Effector memory CD8-positive, alpha-beta T cell (primary cell): ENCODE measurements at regions not wholly inside any gene's neighbourhood (a gene's known extent, or its start where the extent isn't known, plus 50 kb on each side); places are given as distances from the start of the nearest gene placed in this dataset.

ENCODE experiments used
- ATAC-seq: fragments of 150-1000 bp; cut with Tn5 transposase; replicated peaks from 2 replicates; pipeline ENCODE4 v1.10.0; 2021; ENCODE audit warnings: mild to moderate bottlenecking, moderate library complexity
- DNase-seq, 3 experiments: peaks; one replicate each; pipeline ENCODE4 v3.0.0; 2021
- H3K27ac Mint-ChIP-seq, 2 donors: one replicate each; pipeline ENCODE4 v1.8.0; 2022; ENCODE audit warnings: mild to moderate bottlenecking in 2 of 2, mixed read lengths in 2 of 2, moderate library complexity in 2 of 2
- H3K27me3 Mint-ChIP-seq, 2 donors: one replicate each; pipeline ENCODE4 v1.8.0; 2022; ENCODE audit warnings: mixed read lengths in 2 of 2
- H3K36me3 Mint-ChIP-seq: one replicate; pipeline ENCODE4 v1.8.0; 2022; ENCODE audit warnings: mild to moderate bottlenecking, moderate library complexity, mixed read lengths; ENCODE audit not compliant: insufficient read depth
- H3K4me1 Mint-ChIP-seq, 2 donors: one replicate each; pipeline ENCODE4 v1.8.0; 2022; ENCODE audit warnings: low read depth in 2 of 2, mixed read lengths in 2 of 2
- H3K4me3 Mint-ChIP-seq, 2 donors: one replicate each; pipeline ENCODE4 v1.8.0; 2022; ENCODE audit warnings: mild to moderate bottlenecking in 2 of 2, mixed read lengths in 2 of 2, moderate library complexity in 2 of 2
- H3K9me3 Mint-ChIP-seq, 2 donors: one replicate each; pipeline ENCODE4 v1.8.0; 2022; ENCODE audit warnings: mixed read lengths in 2 of 2

DNA sequence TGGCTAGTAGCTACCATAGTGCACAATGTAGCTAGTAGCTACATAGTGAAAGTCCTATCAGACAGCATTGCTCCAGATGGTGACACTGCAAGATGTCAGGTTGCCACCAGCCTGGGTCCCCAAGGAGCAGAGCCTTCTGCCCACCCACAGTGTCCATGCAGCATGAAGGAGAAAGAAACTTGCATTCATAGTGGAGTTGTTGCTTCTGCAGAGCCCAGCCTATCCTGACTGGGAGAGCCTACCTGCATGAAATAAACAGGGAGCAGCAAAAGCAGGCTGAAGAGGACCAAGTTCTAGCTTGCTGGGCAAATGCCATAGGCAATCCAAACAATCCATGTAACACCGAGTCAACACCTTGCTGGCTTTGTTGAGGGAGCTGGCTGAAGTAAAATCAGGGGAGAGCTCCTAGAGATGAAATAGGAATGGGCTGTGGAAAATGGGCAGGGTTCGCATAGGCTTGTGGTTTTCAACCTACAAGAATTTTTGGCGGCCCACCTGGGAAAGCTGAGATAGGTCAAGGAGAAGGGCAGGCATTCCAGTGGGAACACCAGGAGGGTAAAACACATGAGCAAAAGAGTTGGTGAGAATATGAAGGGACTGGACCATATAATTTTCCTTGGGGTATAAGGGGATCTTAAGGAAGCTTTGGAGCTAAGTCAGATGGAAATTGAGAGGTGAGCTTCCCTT is 195.8 kb downstream of the CYP26B1 start:
- Mint-ChIP-seq H3K4me1 (no peaks in the 10 kb centered on the region), H3K36me3 (no peaks in the 10 kb centered on the region)

DNA sequence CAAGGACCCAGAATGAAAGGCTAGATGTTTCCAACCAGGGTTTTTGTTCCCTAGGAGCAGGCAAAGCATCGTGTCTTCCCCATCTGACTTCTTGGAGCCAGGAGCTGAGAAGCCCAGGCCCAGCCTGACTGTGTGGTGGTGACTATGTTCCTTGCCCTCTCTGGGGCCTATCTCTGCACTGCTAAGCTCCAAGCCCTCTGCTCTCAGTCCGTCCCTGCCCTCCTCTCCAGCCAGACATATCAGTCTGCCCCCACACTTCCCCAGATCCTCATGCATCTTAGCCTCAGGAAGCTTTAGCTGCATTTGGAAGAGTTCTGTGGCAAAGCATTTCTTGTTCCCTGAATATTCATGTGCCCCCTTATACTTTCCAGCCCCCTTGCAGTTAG is 196.6 kb downstream of the CYP26B1 start:
- no peak for ATAC-seq
- H3K27me3 Mint-ChIP-seq, result peaks cover 18 to 31% of the 10 kb centered on the region in 2 donors
- H3K4me1 Mint-ChIP-seq, result no peaks in the 10 kb centered on the region

More for the DNA sequence above, 195.8 kb downstream of the CYP26B1 start:
- no peak for DNase-seq
- ATAC-seq, result no peak
- Mint-ChIP-seq H3K9me3 (peaks cover 0 to under 1% of the 10 kb centered on the region in 2 donors), H3K27ac (no peak overlapping the region), H3K4me3 (no peak overlapping the region), H3K27me3 (peaks cover 13 to 31% of the 10 kb centered on the region in 2 donors)

DNA sequence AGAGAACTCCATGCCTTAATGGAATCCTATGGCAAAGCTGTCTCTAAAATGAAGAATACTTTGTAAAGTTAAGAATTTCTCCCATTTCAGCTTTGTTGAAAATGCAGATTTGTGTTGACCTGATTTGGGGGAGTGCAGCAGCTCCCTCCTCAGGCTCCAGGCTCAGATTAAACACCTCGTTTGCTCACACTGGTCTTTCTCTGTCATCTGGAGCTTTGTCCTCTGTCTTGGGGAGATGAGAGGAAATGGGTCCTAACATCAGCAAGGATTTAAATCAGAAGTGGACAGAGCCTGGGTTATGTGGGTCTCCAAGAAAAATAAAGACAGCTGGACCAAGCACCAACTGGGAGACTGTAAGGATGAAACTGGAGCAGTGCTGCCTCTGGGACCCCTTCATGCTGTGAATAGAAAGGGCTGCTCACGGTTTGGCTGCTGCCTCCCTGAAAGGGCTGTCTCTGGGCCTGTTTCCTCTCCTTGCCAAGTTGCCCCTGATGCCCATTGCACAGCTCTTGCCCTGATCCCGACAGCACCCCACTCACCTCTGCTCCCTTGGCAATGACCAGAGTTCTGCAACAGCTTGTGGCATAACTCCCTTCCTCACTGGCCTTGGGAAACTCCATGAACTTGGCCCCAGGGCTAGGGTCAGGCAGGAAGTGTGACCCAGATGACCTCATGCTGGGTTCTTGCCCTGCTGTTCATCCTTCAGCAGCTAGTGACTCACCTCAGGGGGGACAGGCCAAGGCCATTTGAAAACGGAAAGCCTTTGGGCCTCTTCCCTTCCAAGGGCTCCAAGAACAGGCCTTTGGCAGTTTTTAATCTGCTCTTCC is 197.2 kb downstream of the CYP26B1 start:
- H3K4me3 Mint-ChIP-seq, result no peak overlapping the region
- DNase-seq, result no peak
- no peaks in the 10 kb centered on the region for H3K36me3 Mint-ChIP-seq
- H3K4me1 Mint-ChIP-seq, result no peaks in the 10 kb centered on the region
- no peak overlapping the region for H3K27ac Mint-ChIP-seq
- peaks cover 19 to 32% of the 10 kb centered on the region in 2 donors for H3K27me3 Mint-ChIP-seq
- no peak for ATAC-seq
- H3K9me3 Mint-ChIP-seq, result no peaks in the 10 kb centered on the region

More for the DNA sequence above, 196.6 kb downstream of the CYP26B1 start:
- no peaks in the 10 kb centered on the region for H3K9me3 Mint-ChIP-seq
- DNase-seq, result no peak
- no peak overlapping the region for H3K27ac Mint-ChIP-seq
- no peak overlapping the region for H3K4me3 Mint-ChIP-seq
- H3K36me3 Mint-ChIP-seq, result no peaks in the 10 kb centered on the region

DNA sequence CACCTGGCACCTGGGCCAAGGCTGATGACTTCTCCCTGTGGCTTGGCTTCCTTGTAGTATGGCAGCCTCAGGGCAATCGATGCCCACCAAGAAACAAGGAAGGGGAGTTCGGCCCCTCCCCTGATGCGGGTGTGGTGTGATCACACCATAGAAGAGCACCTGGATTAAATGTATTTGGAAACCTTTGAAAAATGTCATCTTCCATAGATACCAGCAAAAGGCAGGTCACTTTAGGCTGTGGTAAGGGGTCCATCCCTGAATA is 198.2 kb downstream of the CYP26B1 start:
- Mint-ChIP-seq H3K27me3 (peaks cover 29 to 37% of the 10 kb centered on the region in 2 donors), H3K9me3 (no peaks in the 10 kb centered on the region), H3K4me1 (no peaks in the 10 kb centered on the region), H3K36me3 (no peaks in the 10 kb centered on the region), H3K4me3 (no peak overlapping the region), H3K27ac (no peak overlapping the region)
- DNase-seq, result no peak
- ATAC-seq, result no peak

DNA sequence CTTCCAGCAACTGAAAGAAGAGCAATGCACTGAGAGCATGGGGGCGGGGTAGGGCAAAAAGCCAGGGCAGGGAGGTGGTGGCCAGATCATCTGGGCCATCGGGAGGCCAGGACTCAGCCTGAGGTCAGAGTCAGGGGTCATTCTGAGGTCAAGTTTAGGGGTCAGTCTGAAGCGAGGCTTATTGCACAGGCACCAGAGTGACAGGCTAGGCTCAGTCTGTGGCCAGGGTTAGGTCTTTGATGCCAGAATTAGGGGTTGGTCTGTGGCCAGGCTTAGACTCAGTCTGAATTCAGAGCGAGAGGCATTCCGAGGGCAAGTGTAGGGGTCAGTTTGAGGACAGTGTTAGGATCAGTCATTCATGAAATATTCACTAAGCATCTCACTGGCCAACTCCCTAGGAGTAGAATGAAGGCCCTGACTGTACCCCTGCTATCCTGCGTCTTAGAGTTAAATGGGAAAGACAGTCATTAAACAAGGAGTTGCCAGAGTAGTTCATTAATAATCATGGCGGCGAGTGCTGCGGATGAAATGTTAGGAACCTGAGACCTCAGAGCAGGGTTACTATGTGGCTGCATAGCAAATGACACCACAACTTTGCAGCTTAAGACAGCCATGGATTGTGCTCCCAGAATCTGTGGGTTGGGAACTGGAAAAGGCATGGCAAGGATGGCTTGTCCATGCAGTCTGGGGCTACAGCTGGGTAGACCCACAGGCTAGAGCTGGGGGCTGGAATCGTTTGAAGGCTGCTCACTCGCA is 198.7 kb downstream of the CYP26B1 start:
- H3K27ac Mint-ChIP-seq, result no peak overlapping the region
- peaks cover 34 to 37% of the 10 kb centered on the region in 2 donors for H3K27me3 Mint-ChIP-seq
- no peaks in the 10 kb centered on the region for H3K4me1 Mint-ChIP-seq
- ATAC-seq (no peak), DNase-seq (no peak)
- H3K36me3 Mint-ChIP-seq, result no peaks in the 10 kb centered on the region
- H3K4me3 Mint-ChIP-seq, result no peak overlapping the region
- H3K9me3 Mint-ChIP-seq, result no peaks in the 10 kb centered on the region

DNA sequence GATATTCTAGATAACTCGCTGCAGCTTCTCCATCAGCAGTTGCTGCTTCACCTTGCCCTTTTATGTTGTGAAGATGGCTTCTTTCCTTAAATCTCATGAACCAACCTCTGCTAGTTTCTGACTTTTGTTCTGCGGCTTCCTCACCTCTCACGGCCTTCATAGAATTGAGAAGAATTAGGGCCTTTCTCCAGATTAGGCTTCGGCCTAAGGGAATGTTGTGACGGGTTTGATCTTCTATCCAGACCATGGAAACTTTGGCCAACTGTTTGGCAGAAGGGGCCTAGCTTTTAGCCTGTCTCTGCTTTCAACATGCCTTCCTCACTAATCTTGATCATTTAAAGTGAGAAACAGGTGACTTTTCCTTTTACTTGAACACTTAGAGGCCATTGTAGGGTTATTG is 199.9 kb downstream of the CYP26B1 start:
- ATAC-seq, result no peak

DNA sequence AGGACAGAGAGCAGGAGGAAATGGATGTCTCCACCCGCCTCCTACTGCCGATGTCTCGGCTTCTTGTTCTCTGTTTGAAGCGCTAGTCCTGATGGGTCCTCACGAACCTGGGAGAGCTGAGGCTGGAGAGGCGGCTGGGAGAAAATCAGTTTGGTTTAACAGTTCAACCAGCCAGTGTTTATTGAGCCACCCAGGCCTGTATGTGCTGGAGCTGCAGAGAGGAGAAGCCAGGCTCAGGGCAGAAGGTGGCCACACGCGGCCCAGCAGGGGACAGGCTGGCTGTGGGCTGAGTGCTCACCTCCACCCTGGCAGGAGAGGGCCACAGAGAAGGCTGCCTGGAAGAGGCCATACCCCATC is 202.1 kb downstream of the CYP26B1 start:
- no peaks in the 10 kb centered on the region for H3K9me3 Mint-ChIP-seq
- DNase-seq (no peak), ATAC-seq (no peak)
- peaks cover 35 to 52% of the 10 kb centered on the region in 2 donors for H3K27me3 Mint-ChIP-seq
- H3K4me3 Mint-ChIP-seq, result no peak overlapping the region
- no peaks in the 10 kb centered on the region for H3K36me3 Mint-ChIP-seq
- H3K4me1 Mint-ChIP-seq, result peaks cover 0 to 2% of the 10 kb centered on the region in 2 donors
- H3K27ac Mint-ChIP-seq, result no peak overlapping the region

More for the DNA sequence above, 199.9 kb downstream of the CYP26B1 start:
- Mint-ChIP-seq H3K4me3 (no peak overlapping the region), H3K27ac (no peak overlapping the region), H3K27me3 (peaks cover 36 to 41% of the 10 kb centered on the region in 2 donors), H3K36me3 (no peaks in the 10 kb centered on the region), H3K4me1 (peaks cover 0 to 2% of the 10 kb centered on the region in 2 donors), H3K9me3 (no peaks in the 10 kb centered on the region)
- no peak for DNase-seq

DNA sequence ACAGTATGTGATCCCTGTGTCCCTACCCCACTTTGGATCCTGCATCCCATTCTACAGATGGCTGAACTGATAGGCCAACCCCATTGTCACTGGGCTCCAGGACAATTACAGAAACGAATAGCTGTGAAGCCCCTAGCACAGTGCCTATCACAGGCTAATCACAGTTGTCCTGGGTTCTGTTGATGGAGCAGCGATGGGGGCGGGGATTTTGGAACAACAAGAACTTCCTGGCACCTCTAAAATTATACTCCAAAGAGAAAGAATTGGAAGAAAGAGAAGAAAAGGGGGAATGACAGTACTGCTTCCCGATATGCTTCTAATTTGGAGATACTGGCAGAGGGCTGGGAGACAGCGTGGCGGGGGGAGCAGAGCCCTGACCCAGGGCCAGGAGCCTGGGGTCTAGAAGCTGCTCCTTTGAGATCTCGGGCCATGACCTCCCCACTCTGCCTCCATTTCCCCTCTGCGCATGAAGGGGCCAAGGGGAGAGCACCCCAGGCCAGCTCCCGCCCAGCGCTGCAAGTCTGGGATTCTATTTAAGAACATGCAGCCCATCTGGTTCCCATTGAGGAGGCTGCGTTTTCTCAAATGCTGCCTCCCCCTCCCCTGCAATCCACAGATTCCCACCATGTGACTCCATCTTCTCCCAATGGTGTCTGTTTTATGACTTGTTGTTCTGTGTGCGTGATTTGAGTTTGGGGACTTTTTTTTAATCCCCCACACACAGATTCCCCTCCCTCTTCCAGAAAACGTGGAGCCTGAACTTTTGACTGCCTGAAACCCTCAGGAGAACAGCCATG is 202.7 kb downstream of the CYP26B1 start:
- H3K36me3 Mint-ChIP-seq, result no peaks in the 10 kb centered on the region
- no peak overlapping the region for H3K27ac Mint-ChIP-seq
- no peak for DNase-seq
- no peak overlapping the region for H3K4me3 Mint-ChIP-seq
- H3K4me1 Mint-ChIP-seq, result peaks cover 0 to 2% of the 10 kb centered on the region in 2 donors
- no peaks in the 10 kb centered on the region for H3K9me3 Mint-ChIP-seq
- no peak for ATAC-seq
- peaks cover 39 to 52% of the 10 kb centered on the region in 2 donors for H3K27me3 Mint-ChIP-seq

DNA sequence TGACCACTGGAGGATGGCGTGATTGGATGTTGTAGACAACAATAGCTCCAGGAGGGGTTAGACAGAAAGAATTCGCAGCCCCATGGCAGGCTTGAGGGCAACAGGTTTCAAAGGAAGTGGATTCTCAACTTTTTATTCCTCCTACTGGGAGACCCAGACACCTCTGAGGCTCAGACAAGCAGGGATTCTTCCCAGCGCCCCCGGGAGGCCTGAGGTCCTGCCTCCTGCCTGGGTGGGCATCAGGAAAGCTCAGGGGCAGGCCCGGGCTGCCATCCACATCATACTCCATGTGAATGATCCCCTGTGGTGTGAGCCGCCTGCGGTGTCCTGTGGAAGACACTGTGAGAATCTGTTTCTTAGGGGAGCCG is 203.5 kb downstream of the CYP26B1 start:
- peak overlapping the region in 1 of 2 donors; percentile 20 for H3K27ac Mint-ChIP-seq

DNA sequence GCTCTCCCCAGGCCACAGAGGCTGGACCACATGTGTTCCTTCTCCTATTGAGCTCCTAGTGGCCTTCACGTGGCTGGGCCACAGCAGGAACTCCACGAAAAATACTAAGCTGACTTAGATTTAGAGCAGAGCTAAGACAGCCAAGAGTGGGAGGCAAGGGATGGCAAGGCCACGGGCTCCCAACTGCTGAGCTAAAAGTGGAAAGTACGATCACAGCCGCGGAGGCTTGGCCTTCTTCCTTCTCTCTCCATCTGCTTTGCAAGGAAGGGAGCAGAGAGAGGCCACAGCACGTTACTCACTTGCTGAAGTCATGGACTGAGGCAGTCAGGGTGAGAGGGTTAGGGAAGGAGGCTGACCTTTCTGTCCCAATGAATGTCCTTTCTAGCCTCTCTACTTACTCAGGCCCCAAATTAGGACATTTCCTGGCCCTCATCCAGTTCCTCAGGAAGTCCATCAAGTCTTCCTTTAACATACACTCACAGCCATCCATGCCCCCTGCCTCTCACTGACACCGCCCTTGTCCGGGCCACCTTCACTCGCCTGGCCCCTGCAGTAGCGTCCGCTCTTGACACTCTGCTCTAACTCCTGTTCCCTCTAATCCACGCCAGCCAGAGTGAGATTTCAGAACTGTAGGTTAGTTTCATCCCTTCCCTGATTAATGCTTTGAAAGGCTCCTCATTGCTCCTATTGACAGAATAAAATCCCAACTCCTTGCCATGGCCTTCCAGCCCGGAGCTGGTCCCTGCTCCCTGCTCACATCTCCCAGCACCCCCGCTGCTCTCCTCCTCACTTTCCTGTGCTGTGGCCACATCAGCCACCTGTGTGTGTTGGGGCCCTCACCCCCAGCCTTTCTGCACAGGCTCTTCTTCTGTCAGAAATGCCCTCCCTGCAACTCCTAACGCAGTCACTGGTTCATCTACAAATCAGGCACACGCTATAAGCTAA is 204.2 kb downstream of the CYP26B1 start:
- H3K36me3 Mint-ChIP-seq, result no peaks in the 10 kb centered on the region
- H3K4me1 Mint-ChIP-seq, result peaks cover 0 to 2% of the 10 kb centered on the region in 2 donors
- ATAC-seq, result no peak
- no peak for DNase-seq
- H3K9me3 Mint-ChIP-seq, result no peaks in the 10 kb centered on the region
- H3K27me3 Mint-ChIP-seq, result peaks cover 42 to 58% of the 10 kb centered on the region in 2 donors
- no peak overlapping the region for H3K4me3 Mint-ChIP-seq
- peak overlapping the region in 1 of 2 donors; percentile 20 for H3K27ac Mint-ChIP-seq

More for the DNA sequence above, 203.5 kb downstream of the CYP26B1 start:
- H3K27me3 Mint-ChIP-seq, result peaks cover 41 to 56% of the 10 kb centered on the region in 2 donors
- no peaks in the 10 kb centered on the region for H3K9me3 Mint-ChIP-seq
- ATAC-seq (no peak), DNase-seq (no peak)
- peaks cover 0 to 2% of the 10 kb centered on the region in 2 donors for H3K4me1 Mint-ChIP-seq
- H3K36me3 Mint-ChIP-seq, result no peaks in the 10 kb centered on the region
- no peak overlapping the region for H3K4me3 Mint-ChIP-seq

DNA sequence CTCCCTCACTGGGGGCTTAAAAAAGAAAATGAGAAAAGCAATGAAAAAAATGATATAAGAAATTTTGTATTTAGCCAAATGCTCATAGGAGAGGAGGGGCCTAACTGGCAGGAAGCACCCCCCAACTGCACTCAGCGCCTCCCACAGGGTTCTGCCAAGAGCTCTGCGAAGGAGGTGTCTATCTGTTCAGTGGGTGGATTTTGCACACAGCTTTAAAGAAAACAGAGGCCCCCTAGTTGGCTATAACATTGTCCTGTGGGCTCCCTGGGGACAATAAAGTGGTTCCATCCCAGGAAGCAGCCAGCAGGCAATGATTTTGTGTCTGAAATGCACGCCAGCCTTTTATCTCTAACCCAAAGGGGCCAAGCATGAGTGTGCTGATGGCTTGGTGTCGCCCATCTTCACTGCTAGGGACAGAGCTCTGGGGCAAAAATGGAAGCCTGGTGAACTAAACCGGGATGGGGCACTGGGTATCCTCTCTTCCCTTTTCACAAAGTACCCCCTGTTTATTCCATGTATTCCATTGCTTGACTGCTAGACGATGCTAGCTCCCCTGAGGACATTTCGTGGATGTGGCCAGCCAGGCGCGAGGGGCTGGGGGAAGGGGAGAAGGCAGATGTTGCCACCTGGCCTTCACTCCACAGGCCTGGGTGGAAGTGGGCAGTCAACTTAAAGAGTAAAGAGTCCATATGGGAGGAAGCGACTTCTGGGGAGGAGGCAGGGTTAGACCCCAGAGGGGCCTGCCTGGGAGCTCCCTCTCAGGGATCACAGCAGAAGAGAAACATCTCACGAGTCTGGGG is 205.7 kb downstream of the CYP26B1 start:
- no peak for ATAC-seq

DNA sequence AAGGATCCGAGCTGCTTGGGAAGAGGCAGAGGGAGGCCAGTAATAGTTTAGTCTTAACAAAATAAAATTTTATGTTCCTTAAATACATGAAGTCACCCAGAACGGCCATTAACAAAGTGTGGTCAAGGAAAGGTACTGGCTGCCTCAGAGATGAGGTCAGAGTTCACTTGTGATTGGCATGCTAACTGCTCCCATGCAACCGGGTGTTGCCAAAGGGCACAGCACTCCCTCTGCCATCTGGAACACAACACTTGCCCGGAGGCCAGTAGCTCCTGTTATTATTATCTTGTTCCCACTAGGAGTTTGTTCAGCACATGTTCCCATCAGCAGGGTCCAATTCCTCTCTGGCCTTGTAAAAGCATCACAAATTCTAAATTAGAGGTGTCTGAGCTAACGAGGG is 207.0 kb downstream of the CYP26B1 start:
- ATAC-seq (no peak), DNase-seq (no peak)

More for the DNA sequence above, 205.7 kb downstream of the CYP26B1 start:
- peaks cover 39 to 51% of the 10 kb centered on the region in 2 donors for H3K27me3 Mint-ChIP-seq
- H3K27ac Mint-ChIP-seq, result no peak overlapping the region
- DNase-seq, result no peak
- H3K4me3 Mint-ChIP-seq, result no peak overlapping the region
- H3K4me1 Mint-ChIP-seq, result peaks cover 0 to 2% of the 10 kb centered on the region in 2 donors
- H3K9me3 Mint-ChIP-seq, result no peaks in the 10 kb centered on the region
- no peaks in the 10 kb centered on the region for H3K36me3 Mint-ChIP-seq

More for the DNA sequence above, 207.0 kb downstream of the CYP26B1 start:
- Mint-ChIP-seq H3K9me3 (no peaks in the 10 kb centered on the region), H3K27ac (no peak overlapping the region), H3K36me3 (no peaks in the 10 kb centered on the region), H3K4me1 (peaks cover 0 to 2% of the 10 kb centered on the region in 2 donors), H3K4me3 (no peak overlapping the region), H3K27me3 (peaks cover 33 to 51% of the 10 kb centered on the region in 2 donors)
